ENCODE measurements at regions not wholly inside any gene's neighbourhood (a gene's known extent, or its start where the extent isn't known, plus 50 kb on each side); places are given as distances from the start of the nearest gene placed in this dataset.

GRCh38 chr5:125367702-125368101 is 621.3 kb upstream of the ZNF608 start:
- ATAC-seq (no peak), DNase-seq (no peak)
- intact Hi-C loops (cut with micrococcal nuclease): no loop called here
- ChIA-PET POLR2A (ENCODE audit: unreplicated experiment) (no interaction called here), CTCF (no interaction called here)
- H3K9ac ChIP-seq (ENCODE audit: low read length): no peak overlapping the region
- no peaks in the 10 kb centered on the region for H3K79me2 ChIP-seq (ENCODE audit: low read length)
- H3K27ac ChIP-seq (ENCODE audit: low read length): no peak overlapping the region
- H3K9me2 ChIP-seq (replicated peaks; ENCODE audit: low read length): no peaks in the 10 kb centered on the region
- no peaks in the 10 kb centered on the region for H3F3A ChIP-seq (ENCODE audit: low read length, unreplicated experiment)
- no peaks in the 10 kb centered on the region for H4K20me1 ChIP-seq (ENCODE audit: low read length)
- H3K4me1 ChIP-seq (ENCODE audit: insufficient read depth, low read length): no peaks in the 10 kb centered on the region
- H3K9me3 ChIP-seq (ENCODE audit: low read length): no peaks in the 10 kb centered on the region
- BruUV-seq (replicated peaks): no TSS peak
- no peaks in the 10 kb centered on the region for H3K27me3 ChIP-seq (ENCODE audit: low read length)
- no peak overlapping the region for H3K4me2 ChIP-seq (ENCODE audit: low read length)
- no peak overlapping the region for H2AFZ ChIP-seq (ENCODE audit: low read length)
- no peak overlapping the region for H3K4me3 ChIP-seq (ENCODE audit: low read length)
- TF ChIP-seq EZH2 (IDR thresholded peaks at IDR 0.05; ENCODE audit: low read length, unreplicated experiment) (no peak), EZH2phosphoT487 (IDR thresholded peaks at IDR 0.05; ENCODE audit: borderline replicate concordance, low read length) (no peak), CTCF (conservative IDR thresholded peaks at IDR 0.05; ENCODE audit: low read depth, low read length) (no peak)
- no peaks in the 10 kb centered on the region for H3K36me3 ChIP-seq (ENCODE audit: low read depth, low read length)

- H3K36me3 ChIP-seq (ENCODE audit: low read depth, low read length): no peaks in the 10 kb centered on the region
- H3K9ac ChIP-seq (ENCODE audit: low read length): no peak overlapping the region
- H3K79me2 ChIP-seq (ENCODE audit: low read length): no peaks in the 10 kb centered on the region
- ATAC-seq: no peak
- H3F3A ChIP-seq (ENCODE audit: low read length, unreplicated experiment): no peaks in the 10 kb centered on the region
- H3K4me3 ChIP-seq (ENCODE audit: low read length): no peak overlapping the region
- no peaks in the 10 kb centered on the region for H3K4me1 ChIP-seq (ENCODE audit: insufficient read depth, low read length)
- no peaks in the 10 kb centered on the region for H3K9me2 ChIP-seq (replicated peaks; ENCODE audit: low read length)
- no peak for TF ChIP-seq CTCF (conservative IDR thresholded peaks at IDR 0.05; ENCODE audit: low read depth, low read length)
- TF ChIP-seq EZH2phosphoT487 (IDR thresholded peaks at IDR 0.05; ENCODE audit: borderline replicate concordance, low read length): no peak
- no peak for TF ChIP-seq EZH2 (IDR thresholded peaks at IDR 0.05; ENCODE audit: low read length, unreplicated experiment)
- no peaks in the 10 kb centered on the region for H4K20me1 ChIP-seq (ENCODE audit: low read length)
- H3K4me2 ChIP-seq (ENCODE audit: low read length): no peak overlapping the region
- intact Hi-C loops (cut with micrococcal nuclease): no loop called here
- H3K27me3 ChIP-seq (ENCODE audit: low read length): no peaks in the 10 kb centered on the region
- no TSS peak for BruUV-seq (replicated peaks)
- no peak overlapping the region for H2AFZ ChIP-seq (ENCODE audit: low read length)
- no peak for DNase-seq
- ChIA-PET CTCF (interaction anchor here (0.6 kb wide), 1 partner anchor 25 kb away, joined by 3 read pairs; no protein-coding TSS in a partner anchor), POLR2A (ENCODE audit: unreplicated experiment) (interaction anchor here (0.6 kb wide), 1 partner anchor 776 kb away, joined by 5 read pairs; no protein-coding TSS in a partner anchor)
- no peak overlapping the region for H3K27ac ChIP-seq (ENCODE audit: low read length)
- H3K9me3 ChIP-seq (ENCODE audit: low read length): no peaks in the 10 kb centered on the region
Observed at GRCh38 chr5:125370461-125371205, 624.2 kb upstream of the ZNF608 start.
